DOHH2 (cell line): ENCODE measurements at regions not wholly inside any gene's neighbourhood (a gene's known extent, or its start where the extent isn't known, plus 50 kb on each side); places are given as distances from the start of the nearest gene placed in this dataset.

Experiments used
- EZH2phosphoT487 ChIP-seq: fragments of 200-600 bp; sonication (generic); IDR thresholded peaks from 2 replicates; pipeline ENCODE4 v1.6.1; 2017; ENCODE audit warnings: borderline replicate concordance, mild to moderate bottlenecking, antibody characterized with exemption, low read length, moderate library complexity, mixed read lengths
- TF ChIP-seq, protein P1 (sequence below): fragments of 200-600 bp; sonication (generic); IDR thresholded peaks from one replicate; pipeline ENCODE4 v1.5.1; 2014; ENCODE audit warnings: antibody characterized with exemption, mild to moderate bottlenecking, low read depth, low read length; ENCODE audit not compliant: poor library complexity, severe bottlenecking

GRCh38 chr2:164189851-164190250 lies 431.4 kb downstream of the GRB14 start:
- TF ChIP-seq, protein P1, sequence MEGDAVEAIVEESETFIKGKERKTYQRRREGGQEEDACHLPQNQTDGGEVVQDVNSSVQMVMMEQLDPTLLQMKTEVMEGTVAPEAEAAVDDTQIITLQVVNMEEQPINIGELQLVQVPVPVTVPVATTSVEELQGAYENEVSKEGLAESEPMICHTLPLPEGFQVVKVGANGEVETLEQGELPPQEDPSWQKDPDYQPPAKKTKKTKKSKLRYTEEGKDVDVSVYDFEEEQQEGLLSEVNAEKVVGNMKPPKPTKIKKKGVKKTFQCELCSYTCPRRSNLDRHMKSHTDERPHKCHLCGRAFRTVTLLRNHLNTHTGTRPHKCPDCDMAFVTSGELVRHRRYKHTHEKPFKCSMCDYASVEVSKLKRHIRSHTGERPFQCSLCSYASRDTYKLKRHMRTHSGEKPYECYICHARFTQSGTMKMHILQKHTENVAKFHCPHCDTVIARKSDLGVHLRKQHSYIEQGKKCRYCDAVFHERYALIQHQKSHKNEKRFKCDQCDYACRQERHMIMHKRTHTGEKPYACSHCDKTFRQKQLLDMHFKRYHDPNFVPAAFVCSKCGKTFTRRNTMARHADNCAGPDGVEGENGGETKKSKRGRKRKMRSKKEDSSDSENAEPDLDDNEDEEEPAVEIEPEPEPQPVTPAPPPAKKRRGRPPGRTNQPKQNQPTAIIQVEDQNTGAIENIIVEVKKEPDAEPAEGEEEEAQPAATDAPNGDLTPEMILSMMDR = no peak
- TF ChIP-seq EZH2phosphoT487 = no peak
